Hepatocyte (in vitro differentiated cells): ENCODE measurements at regions not wholly inside any gene's neighbourhood (a gene's known extent, or its start where the extent isn't known, plus 50 kb on each side); places are given as distances from the start of the nearest gene placed in this dataset.

Experiments used
- DNase-seq: peaks from one replicate; pipeline ENCODE4 v3.0.0-alpha.2; 2016; ENCODE audit warnings: low spot score
- H2AFZ ChIP-seq: fragments of 200-600 bp; sonication (generic); 2 replicates; pipeline ENCODE4 v1.6.0; 2016; ENCODE audit warnings: antibody characterized with exemption, mild to moderate bottlenecking
- H3K27ac ChIP-seq: fragments of 200-600 bp; sonication (generic); 2 replicates; pipeline ENCODE4 v1.5.1; 2016; ENCODE audit warnings: mild to moderate bottlenecking
- H3K27me3 ChIP-seq: fragments of 200-600 bp; sonication (generic); 2 replicates; pipeline ENCODE4 v1.6.1; 2016
- H3K36me3 ChIP-seq: fragments of 200-600 bp; sonication (generic); replicated peaks from 2 replicates; pipeline ENCODE4 v1.5.1; 2016; ENCODE audit warnings: low read depth; ENCODE audit not compliant: insufficient read depth
- H3K4me1 ChIP-seq: fragments of 200-600 bp; sonication (generic); 2 replicates; pipeline ENCODE4 v1.5.1; 2016; ENCODE audit warnings: mild to moderate bottlenecking, moderate library complexity; ENCODE audit not compliant: insufficient read depth
- H3K4me2 ChIP-seq: fragments of 200-600 bp; sonication (generic); 2 replicates; pipeline ENCODE4 v1.6.0; 2016
- H3K4me3 ChIP-seq: fragments of 200-600 bp; sonication (generic); 2 replicates; pipeline ENCODE4 v1.5.1; 2016; ENCODE audit warnings: mild to moderate bottlenecking
- H3K79me2 ChIP-seq: fragments of 200-600 bp; sonication (generic); 2 replicates; pipeline ENCODE4 v1.6.0; 2017; ENCODE audit warnings: mild to moderate bottlenecking
- H3K9me2 ChIP-seq: fragments of 200-600 bp; sonication (generic); replicated peaks from 2 replicates; pipeline ENCODE4 v1.6.0; 2017; ENCODE audit warnings: mild to moderate bottlenecking; ENCODE audit not compliant: insufficient read depth
- H3K9me3 ChIP-seq: fragments of 200-600 bp; sonication (generic); 2 replicates; pipeline ENCODE4 v1.5.1; 2016; ENCODE audit warnings: low read depth, mild to moderate bottlenecking
- H4K20me1 ChIP-seq: fragments of 200-600 bp; sonication (generic); 2 replicates; pipeline ENCODE4 v1.6.0; 2016; ENCODE audit warnings: mild to moderate bottlenecking; ENCODE audit not compliant: insufficient read depth, poor library complexity, severe bottlenecking
- CTCF ChIP-seq: fragments of 200-600 bp; sonication (generic); IDR thresholded peaks from 2 replicates; pipeline ENCODE4 v1.5.1; 2016; ENCODE audit warnings: antibody characterized with exemption, mild to moderate bottlenecking; ENCODE audit not compliant: poor library complexity
- EZH2 ChIP-seq: fragments of 200-600 bp; sonication (generic); IDR thresholded peaks from 2 replicates; pipeline ENCODE4 v1.6.1; 2016; ENCODE audit warnings: antibody characterized with exemption, mild to moderate bottlenecking, borderline replicate concordance
- EZH2phosphoT487 ChIP-seq: fragments of 200-600 bp; sonication (generic); IDR thresholded peaks from one replicate; pipeline ENCODE4 v1.6.1; 2018; ENCODE audit warnings: antibody characterized with exemption, mild to moderate bottlenecking, low read depth, moderate library complexity; ENCODE audit not compliant: unreplicated experiment, severe bottlenecking
- WGBS: methylation state at CpG from one replicate; pipeline ENCODE4 v1.1.6; 2016; ENCODE audit warnings: low lambda C conversion rate; ENCODE audit errors: missing lambda C conversion rate; 5-methylcytosine and 5-hydroxymethylcytosine counted together

DNA sequence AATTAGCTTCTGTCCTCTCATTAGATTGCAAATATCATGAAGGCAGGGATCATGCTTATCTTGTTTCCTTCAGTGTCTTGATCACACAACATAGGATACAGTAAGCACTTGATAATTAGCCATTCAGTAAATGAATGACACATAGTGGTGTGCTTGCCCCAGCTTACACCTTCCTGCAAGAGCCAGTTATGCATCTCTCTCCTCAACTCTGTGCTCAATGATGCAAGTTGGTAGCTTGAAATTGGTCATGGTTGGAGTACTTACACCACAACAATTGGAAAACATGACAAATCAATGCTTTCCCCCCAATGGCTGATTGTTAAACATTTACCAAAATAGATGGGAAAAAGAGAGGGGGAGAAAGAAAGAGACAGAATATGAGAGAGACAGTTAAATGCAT, 129.2 kb downstream of the NUF2 start:
- Histone ChIP-seq H3K4me1 (no peaks in the 10 kb centered on the region), H3K79me2 (no peaks in the 10 kb centered on the region), H3K27me3 (no peaks in the 10 kb centered on the region), H3K4me3 (no peak overlapping the region), H2AFZ (no peak overlapping the region), H3K4me2 (no peak overlapping the region), H3K36me3 (no peaks in the 10 kb centered on the region), H3K27ac (no peak overlapping the region), H3K9me2 (no peaks in the 10 kb centered on the region), H3K9me3 (no peaks in the 10 kb centered on the region), H4K20me1 (no peaks in the 10 kb centered on the region)
- DNase-seq, result no peak
- TF ChIP-seq EZH2, result no peak
- TF ChIP-seq CTCF, result no peak
- TF ChIP-seq EZH2phosphoT487, result no peak

DNA sequence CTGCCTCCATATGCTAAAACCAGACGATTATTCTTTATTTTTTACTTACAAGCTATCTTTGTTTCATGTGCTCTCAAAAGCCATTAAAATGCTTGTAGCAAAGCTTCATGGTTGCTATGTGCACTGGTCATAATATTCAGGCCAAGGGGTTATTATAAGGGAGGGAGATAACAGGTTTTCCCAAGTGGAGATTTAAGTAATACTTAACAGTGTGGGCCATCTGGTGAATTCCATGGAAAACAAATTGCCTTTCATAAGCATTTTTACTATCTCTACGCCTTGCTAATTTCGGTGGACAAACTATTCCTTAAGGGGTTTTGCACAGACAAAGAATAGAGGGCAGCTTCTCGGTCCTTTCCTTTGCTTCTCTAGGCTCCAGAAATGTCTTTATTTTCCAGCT, 137.8 kb downstream of the NUF2 start:
- WGBS, result 73% methylated on average over 4 of the region's 4 CpGs
- H3K4me2 ChIP-seq, result no peak overlapping the region
- DNase-seq, result no peak
- no peaks in the 10 kb centered on the region for H4K20me1 ChIP-seq
- no peaks in the 10 kb centered on the region for H3K79me2 ChIP-seq
- no peaks in the 10 kb centered on the region for H3K4me1 ChIP-seq
- TF ChIP-seq CTCF (no peak), EZH2phosphoT487 (no peak), EZH2 (no peak)
- H3K27me3 ChIP-seq, result no peaks in the 10 kb centered on the region
- no peaks in the 10 kb centered on the region for H3K9me3 ChIP-seq
- no peaks in the 10 kb centered on the region for H3K36me3 ChIP-seq
- no peak overlapping the region for H3K27ac ChIP-seq
- no peak overlapping the region for H2AFZ ChIP-seq
- no peak overlapping the region for H3K4me3 ChIP-seq
- H3K9me2 ChIP-seq, result no peaks in the 10 kb centered on the region

DNA sequence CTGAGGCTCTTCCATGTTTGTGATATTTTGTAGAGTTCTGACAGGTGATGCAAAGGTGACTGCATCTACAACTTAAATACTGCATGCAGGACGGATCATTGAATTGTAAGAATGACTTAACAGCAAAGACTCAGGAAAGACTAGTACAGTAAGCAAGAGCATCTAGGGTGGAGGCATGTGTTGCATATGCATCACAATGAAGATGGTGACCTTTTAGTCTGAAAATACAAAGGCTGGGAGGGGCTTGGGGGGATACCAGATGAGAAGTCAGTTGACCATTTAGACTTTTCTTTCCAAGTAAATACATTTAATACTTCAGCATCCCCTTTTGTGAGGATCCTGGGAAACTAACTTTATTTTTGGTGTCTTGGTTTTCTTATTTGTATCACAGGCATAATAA, 145.5 kb downstream of the NUF2 start:
- Histone ChIP-seq H3K9me2 (no peaks in the 10 kb centered on the region), H3K4me3 (no peak overlapping the region), H3K27me3 (no peaks in the 10 kb centered on the region), H3K36me3 (no peaks in the 10 kb centered on the region), H3K4me2 (no peak overlapping the region), H4K20me1 (no peaks in the 10 kb centered on the region), H3K4me1 (peaks cover 4% of the 10 kb centered on the region), H3K9me3 (no peaks in the 10 kb centered on the region), H2AFZ (no peak overlapping the region), H3K27ac (no peak overlapping the region), H3K79me2 (no peaks in the 10 kb centered on the region)
- 75% methylated on average over 1 of the region's 1 CpG for WGBS
- DNase-seq, result no peak
- no peak for TF ChIP-seq CTCF
- no peak for TF ChIP-seq EZH2
- TF ChIP-seq EZH2phosphoT487, result no peak
